GM10266 (cell line): ENCODE measurements at regions not wholly inside any gene's neighbourhood (a gene's known extent, or its start where the extent isn't known, plus 50 kb on each side); places are given as distances from the start of the nearest gene placed in this dataset.

Experiments
- DNase-seq: peaks from one replicate; pipeline ENCODE4 v3.0.0; 2012; ENCODE audit errors: extremely low spot score
- TF ChIP-seq, protein P1 (sequence below): IDR thresholded peaks from 2 replicates; pipeline ENCODE4 v1.5.1; 2012; ENCODE audit warnings: mild to moderate bottlenecking, low read depth; ENCODE audit not compliant: control insufficient read depth, insufficient read depth; ENCODE audit errors: missing control alignments

DNA sequence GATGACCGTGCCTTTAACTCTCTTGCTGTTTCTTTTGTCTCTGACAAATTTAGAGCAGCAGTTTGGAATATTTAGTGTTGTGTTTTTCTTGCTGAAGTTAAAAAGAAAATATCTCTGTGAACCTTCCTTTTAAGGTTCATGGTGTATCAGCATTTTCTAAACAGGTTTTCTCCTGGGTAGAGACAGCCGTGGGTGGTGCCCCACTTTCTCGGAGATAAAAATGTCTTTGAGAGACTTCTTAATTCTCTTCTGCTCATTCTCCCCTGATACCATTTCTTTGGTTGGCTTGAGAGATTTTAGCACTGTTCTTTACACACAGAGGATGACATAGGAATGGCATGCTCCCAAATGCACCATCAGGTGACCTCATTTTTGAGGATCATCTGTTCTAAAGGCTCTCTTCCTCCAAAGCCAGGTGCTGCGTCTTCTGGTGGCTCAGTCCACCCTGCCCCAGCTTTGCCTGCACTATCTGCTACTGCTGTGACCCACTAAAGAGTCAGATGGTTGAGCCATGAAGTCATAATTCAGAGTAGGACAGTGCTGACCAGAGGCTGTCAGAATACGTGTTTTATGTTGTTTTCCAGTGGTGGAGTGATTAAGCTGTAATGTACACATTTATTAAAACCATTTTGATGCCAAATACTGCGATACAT lies 90.3 kb upstream of the SLC10A2 start:
- TF ChIP-seq, protein P1, sequence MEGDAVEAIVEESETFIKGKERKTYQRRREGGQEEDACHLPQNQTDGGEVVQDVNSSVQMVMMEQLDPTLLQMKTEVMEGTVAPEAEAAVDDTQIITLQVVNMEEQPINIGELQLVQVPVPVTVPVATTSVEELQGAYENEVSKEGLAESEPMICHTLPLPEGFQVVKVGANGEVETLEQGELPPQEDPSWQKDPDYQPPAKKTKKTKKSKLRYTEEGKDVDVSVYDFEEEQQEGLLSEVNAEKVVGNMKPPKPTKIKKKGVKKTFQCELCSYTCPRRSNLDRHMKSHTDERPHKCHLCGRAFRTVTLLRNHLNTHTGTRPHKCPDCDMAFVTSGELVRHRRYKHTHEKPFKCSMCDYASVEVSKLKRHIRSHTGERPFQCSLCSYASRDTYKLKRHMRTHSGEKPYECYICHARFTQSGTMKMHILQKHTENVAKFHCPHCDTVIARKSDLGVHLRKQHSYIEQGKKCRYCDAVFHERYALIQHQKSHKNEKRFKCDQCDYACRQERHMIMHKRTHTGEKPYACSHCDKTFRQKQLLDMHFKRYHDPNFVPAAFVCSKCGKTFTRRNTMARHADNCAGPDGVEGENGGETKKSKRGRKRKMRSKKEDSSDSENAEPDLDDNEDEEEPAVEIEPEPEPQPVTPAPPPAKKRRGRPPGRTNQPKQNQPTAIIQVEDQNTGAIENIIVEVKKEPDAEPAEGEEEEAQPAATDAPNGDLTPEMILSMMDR, result no peak
- DNase-seq, result no peak

DNA sequence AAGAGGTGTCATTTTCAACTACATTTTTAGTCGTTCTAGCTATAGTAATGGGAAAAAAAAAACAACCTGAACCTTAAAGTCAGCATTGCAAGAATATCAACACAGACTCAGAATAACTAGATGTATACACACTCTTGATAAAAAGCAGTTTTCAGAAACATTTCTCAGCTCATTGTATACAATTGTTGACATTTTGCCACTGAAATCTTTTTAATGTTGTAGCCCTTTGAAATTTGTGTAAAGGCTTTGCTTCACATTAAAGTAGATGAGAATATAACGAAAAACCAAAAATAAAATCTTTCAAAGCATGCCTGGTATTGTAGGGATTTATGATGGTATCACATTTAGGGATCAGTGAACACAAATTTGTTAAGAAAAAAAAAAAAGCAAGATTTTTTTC lies 87.2 kb upstream of the SLC10A2 start:
- DNase-seq, result no peak
- TF ChIP-seq, protein P1, result no peak

DNA sequence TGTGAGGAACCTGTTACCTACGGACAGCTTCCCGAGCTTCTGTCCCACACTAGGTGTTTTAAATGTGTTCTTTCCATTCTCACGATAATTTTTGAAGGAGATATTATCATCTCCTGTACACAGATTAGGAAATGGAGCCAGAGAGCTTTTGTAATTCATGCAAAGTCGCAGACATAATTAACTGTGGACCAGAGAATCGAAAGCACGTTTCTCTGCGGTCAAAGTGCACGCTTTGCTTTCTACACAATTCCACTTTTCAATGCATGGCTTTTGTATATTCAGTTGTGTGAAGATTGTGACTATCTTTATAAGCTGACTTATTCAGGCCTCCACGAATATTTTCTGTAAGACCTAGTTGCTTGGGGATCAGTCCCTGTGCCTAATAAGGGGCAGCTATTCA lies 81.7 kb upstream of the SLC10A2 start:
- no peak for DNase-seq
- TF ChIP-seq, protein P1, result no peak

DNA sequence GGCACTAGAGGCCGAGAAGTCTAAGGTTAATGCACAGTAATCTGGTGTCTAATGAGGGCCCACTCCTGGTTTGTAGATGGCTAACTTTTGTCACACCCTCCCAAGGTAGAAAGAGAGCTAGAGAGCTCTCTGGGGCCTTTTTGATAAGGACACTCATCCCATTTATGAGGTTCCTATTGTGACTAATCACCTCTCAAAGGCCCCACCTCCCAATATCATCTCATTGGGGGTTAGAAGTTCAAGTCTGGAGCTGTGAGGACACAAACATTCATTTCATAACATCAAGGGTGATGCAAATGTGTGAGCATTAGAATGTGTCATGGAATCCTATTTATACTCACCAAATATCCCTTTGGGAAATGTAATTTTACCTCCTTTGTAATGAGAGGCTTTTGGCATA lies 79.2 kb upstream of the SLC10A2 start:
- no peak for DNase-seq
- TF ChIP-seq, protein P1, result no peak

DNA sequence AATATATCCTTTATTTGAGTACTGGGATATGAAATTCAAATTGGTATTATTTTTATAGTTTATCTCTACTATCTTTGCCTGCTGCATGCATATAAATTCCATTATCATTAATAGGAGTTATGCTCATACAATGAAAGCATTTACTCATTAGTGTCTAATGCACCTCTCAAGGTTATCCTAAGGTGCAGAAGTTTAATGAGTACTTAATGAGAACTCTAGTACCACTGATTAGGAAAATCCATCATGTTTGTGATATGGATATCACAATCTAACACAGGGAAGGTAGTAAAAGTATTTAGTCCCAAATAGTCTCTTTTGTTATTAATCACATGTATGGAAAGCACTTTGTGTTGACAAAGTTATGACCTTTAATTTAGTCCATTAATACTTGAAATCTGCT lies 77.2 kb upstream of the SLC10A2 start:
- TF ChIP-seq, protein P1, result no peak
- no peak for DNase-seq

DNA sequence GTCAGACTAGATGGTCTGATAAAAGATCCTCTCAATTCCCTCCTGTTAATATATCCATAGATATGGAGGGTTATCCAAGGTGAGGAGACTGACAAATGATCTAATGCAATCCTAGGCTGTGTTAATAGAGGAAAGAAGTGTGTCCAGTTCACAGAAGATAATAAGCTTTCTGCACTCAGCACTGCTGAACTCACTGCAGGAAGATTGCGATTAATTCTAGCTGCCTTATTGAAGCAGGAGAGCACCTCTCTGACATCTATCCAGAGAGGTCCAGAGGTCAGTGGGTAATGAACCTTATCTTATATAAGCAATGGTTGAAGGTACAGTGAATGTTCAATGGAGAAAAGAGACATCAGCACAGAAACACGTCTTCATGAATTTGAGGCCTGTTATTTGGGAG lies 75.9 kb upstream of the SLC10A2 start:
- TF ChIP-seq, protein P1, result no peak
- DNase-seq, result no peak

DNA sequence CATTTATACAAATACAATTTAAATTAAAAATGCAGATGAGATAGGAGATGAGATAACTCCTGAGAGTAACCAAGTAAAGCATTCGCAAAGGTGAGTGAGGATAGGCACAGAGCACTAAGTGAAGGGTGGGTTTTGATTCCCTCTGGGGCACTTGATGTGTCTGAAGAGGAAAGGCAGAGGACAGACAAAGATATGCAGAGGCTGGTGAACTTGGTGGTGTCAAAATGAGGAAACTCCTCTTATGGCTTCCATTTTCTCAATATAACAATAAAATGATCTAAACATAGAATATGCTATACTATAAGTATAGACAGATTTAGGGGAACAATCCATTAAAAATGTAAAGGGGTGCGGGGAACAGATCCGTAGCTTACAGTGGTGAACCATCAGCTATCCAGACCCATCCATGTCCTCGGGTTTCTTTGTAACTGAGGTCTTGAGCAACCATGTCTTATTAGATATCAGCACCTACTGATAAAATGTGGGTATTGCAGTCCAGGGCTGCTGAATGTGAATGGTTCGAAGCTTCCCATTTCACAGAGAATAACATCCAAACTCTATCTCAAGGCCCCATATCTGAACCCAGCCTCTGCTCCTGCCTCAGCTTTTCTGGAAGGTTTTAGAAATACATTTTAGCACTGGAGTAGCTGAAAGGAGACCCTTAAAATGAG lies 73.9 kb upstream of the SLC10A2 start:
- TF ChIP-seq, protein P1, result peak; percentile 81
- peak; percentile 54 for DNase-seq
